ENCODE measurements at regions not wholly inside any gene's neighbourhood (a gene's known extent, or its start where the extent isn't known, plus 50 kb on each side); places are given as distances from the start of the nearest gene placed in this dataset.

GRCh38 chr3:102034639-102035451, 185.5 kb downstream of the NFKBIZ start:
- Histone ChIP-seq H3K4me3 (replicated peaks in 1 of 3; ENCODE audit: insufficient read depth in 1 of 3, low read depth in 2 of 3, low read length in 3 of 3) (no peak overlapping the region), H4K20me1 (ENCODE audit: insufficient read depth, low read length) (no peaks in the 10 kb centered on the region), H3K27me3 (ENCODE audit: control insufficient read depth in 1 of 2, insufficient read depth in 2 of 2, low read length in 2 of 2) (no peaks in the 10 kb centered on the region), H3K36me3 (replicated peaks in 1 of 2; ENCODE audit: control insufficient read depth in 1 of 2, insufficient read depth in 2 of 2, low read length in 2 of 2) (no peaks in the 10 kb centered on the region), H3K27ac (ENCODE audit: extremely low read length, insufficient read depth, low read length) (no peak overlapping the region), H2AFZ (ENCODE audit: low read length) (no peak overlapping the region), H3K9me3 (ENCODE audit: low read length) (no peaks in the 10 kb centered on the region), H3K4me2 (ENCODE audit: low read depth, low read length) (no peak overlapping the region), H3K4me1 (ENCODE audit: insufficient read depth, low read length) (no peaks in the 10 kb centered on the region), H3K79me2 (ENCODE audit: insufficient read depth, low read length) (no peaks in the 10 kb centered on the region), H3K9ac (ENCODE audit: insufficient read depth, low read depth, low read length) (no peak overlapping the region)
- no TSS peak for BruUV-seq (replicated peaks)
- 10% methylated on average over 3 of the region's 3 CpGs for WGBS (ENCODE audit: low lambda C conversion rate)
- in situ Hi-C loops (cut with HindIII; ENCODE audit: extremely low pct_ligation_motif_present, low pct_unique_long_range_greater_than_20kb): no loop called here
- ATAC-seq (no peak), FAIRE-seq (no peak), DNase-seq (ENCODE audit: low spot score) (no peak)
- ChIA-PET CTCF (ENCODE audit: low intra/inter-chr PET ratio, low total read pairs) (no interaction called here), POLR2A (no interaction called here)
- TF ChIP-seq TBL1XR1 (IDR thresholded peaks at IDR 0.05; ENCODE audit: borderline replicate concordance, low read length, partially characterized antibody) (no peak), KAT8 (CRISPR knock-in tag; IDR thresholded peaks at IDR 0.05) (no peak), FOXO4 (CRISPR knock-in tag; conservative IDR thresholded peaks at IDR 0.05) (no peak), RORA (CRISPR knock-in tag; IDR thresholded peaks at IDR 0.05) (no peak), HDAC2 (CRISPR knock-in tag; IDR thresholded peaks at IDR 0.05) (no peak)
- intact Hi-C loops (cut with micrococcal nuclease; ENCODE audit: unreplicated experiment): no loop called here

- CTCF ChIA-PET (ENCODE audit: low intra/inter-chr PET ratio, low total read pairs): no interaction called here
- WGBS (ENCODE audit: low lambda C conversion rate): 0% methylated on average over 2 of the region's 2 CpGs
- no peaks in the 10 kb centered on the region for H3K27me3 ChIP-seq (ENCODE audit: control insufficient read depth in 1 of 2, insufficient read depth in 2 of 2, low read length in 2 of 2)
- DNase-seq (ENCODE audit: low spot score): no peak
- no TSS peak for BruUV-seq (replicated peaks)
- no peak overlapping the region for H2AFZ ChIP-seq (ENCODE audit: low read length)
- no peak overlapping the region for H3K27ac ChIP-seq (ENCODE audit: extremely low read length, insufficient read depth, low read length)
- intact Hi-C loops (cut with micrococcal nuclease; ENCODE audit: unreplicated experiment) (no loop called here), in situ Hi-C loops (cut with HindIII; ENCODE audit: extremely low pct_ligation_motif_present, low pct_unique_long_range_greater_than_20kb) (no loop called here)
- no peaks in the 10 kb centered on the region for H3K9me3 ChIP-seq (ENCODE audit: low read length)
- H3K79me2 ChIP-seq (ENCODE audit: insufficient read depth, low read length): no peaks in the 10 kb centered on the region
- ATAC-seq: no peak
- H3K9ac ChIP-seq (ENCODE audit: insufficient read depth, low read depth, low read length): no peak overlapping the region
- no peaks in the 10 kb centered on the region for H3K36me3 ChIP-seq (replicated peaks in 1 of 2; ENCODE audit: control insufficient read depth in 1 of 2, insufficient read depth in 2 of 2, low read length in 2 of 2)
- no peak overlapping the region for H3K4me3 ChIP-seq (replicated peaks in 1 of 3; ENCODE audit: insufficient read depth in 1 of 3, low read depth in 2 of 3, low read length in 3 of 3)
- H3K4me2 ChIP-seq (ENCODE audit: low read depth, low read length): no peak overlapping the region
- no peak for FAIRE-seq
- H3K4me1 ChIP-seq (ENCODE audit: insufficient read depth, low read length): no peaks in the 10 kb centered on the region
- POLR2A ChIA-PET: no interaction called here
- no peaks in the 10 kb centered on the region for H4K20me1 ChIP-seq (ENCODE audit: insufficient read depth, low read length)
- TF ChIP-seq MNT (IDR thresholded peaks at IDR 0.05) (no peak), HNRNPUL1 (IDR thresholded peaks at IDR 0.05; ENCODE audit: low read depth, low read length) (no peak), ZSCAN5A (CRISPR knock-in tag; IDR thresholded peaks at IDR 0.05; ENCODE audit: borderline replicate concordance) (no peak), KDM6A (CRISPR knock-in tag; IDR thresholded peaks at IDR 0.05; ENCODE audit: low read depth) (no peak), GMEB2 (CRISPR knock-in tag; IDR thresholded peaks at IDR 0.05; ENCODE audit: low read depth) (no peak), SMARCE1 (IDR thresholded peaks at IDR 0.05; ENCODE audit: borderline replicate concordance) (no peak)
Observed at GRCh38 chr3:102036017-102036416, 186.7 kb downstream of the NFKBIZ start.
